Natural killer cell treated with Interleukin-12 subunit alpha and Interleukin-12 subunit beta and Interleukin-15 and Interleukin-18, amount 100 ng/mL, for 72 hours (primary cell): ENCODE measurements at regions not wholly inside any gene's neighbourhood (a gene's known extent, or its start where the extent isn't known, plus 50 kb on each side); places are given as distances from the start of the nearest gene placed in this dataset.
A peak's percentile ranks its signal among the peaks of the same experiment; 100 is the strongest.

ENCODE experiments used
- ATAC-seq, 2 donors: fragments of 150-1000 bp; cut with Tn5 transposase in 1 of 2; sonication (Bioruptor Pico), chemical (Tn5 transposase) in 1 of 2; 2 replicates each; pipeline ENCODE4 v1.10.0; 2021
- DNase-seq: peaks from one replicate; pipeline ENCODE4 v3.0.0; 2022; ENCODE audit warnings: low spot score
- H3K27ac Mint-ChIP-seq, 2 donors: 1 replicate in 1 of 2; 2 replicates in 1 of 2; pipeline ENCODE4 v1.8.0; 2022; ENCODE audit warnings: mixed read lengths in 2 of 2, mild to moderate bottlenecking in 1 of 2, moderate library complexity in 1 of 2
- H3K27me3 Mint-ChIP-seq, 2 donors: 1 replicate in 1 of 2; 2 replicates in 1 of 2; pipeline ENCODE4 v1.8.0; 2022; ENCODE audit warnings: mixed read lengths in 2 of 2
- H3K36me3 Mint-ChIP-seq: one replicate; pipeline ENCODE4 v1.8.0; 2022; ENCODE audit warnings: mixed read lengths
- H3K4me1 Mint-ChIP-seq, 2 donors: 1 replicate in 1 of 2; 2 replicates in 1 of 2; pipeline ENCODE4 v1.8.0; 2022; ENCODE audit warnings: low read depth in 2 of 2, mixed read lengths in 2 of 2, mild to moderate bottlenecking in 1 of 2
- H3K4me3 Mint-ChIP-seq: one replicate; pipeline ENCODE4 v1.8.0; 2022; ENCODE audit warnings: mixed read lengths
- H3K9me3 Mint-ChIP-seq: 2 replicates; pipeline ENCODE4 v1.8.0; 2022; ENCODE audit warnings: mixed read lengths

GRCh38 chr10:128472196-128472595 lies 346.0 kb upstream of the MKI67 start:
- ATAC-seq: no peak
- Mint-ChIP-seq H3K4me1 (no peaks in the 10 kb centered on the region), H3K9me3 (no peaks in the 10 kb centered on the region), H3K27me3 (no peaks in the 10 kb centered on the region), H3K36me3 (no peaks in the 10 kb centered on the region), H3K4me3 (no peak overlapping the region), H3K27ac (no peak overlapping the region)
- DNase-seq: no peak

- no peaks in the 10 kb centered on the region for H3K36me3 Mint-ChIP-seq
These were observed 347.2 kb upstream of the MKI67 start for GRCh38 chr10:128473396-128473795.

GRCh38 chr10:128473911-128474310 lies 347.7 kb upstream of the MKI67 start:
- no peak overlapping the region for H3K4me3 Mint-ChIP-seq

More at GRCh38 chr10:128473396-128473795, 347.2 kb upstream of the MKI67 start:
- H3K27me3 Mint-ChIP-seq: no peaks in the 10 kb centered on the region
- DNase-seq: no peak
- no peaks in the 10 kb centered on the region for H3K4me1 Mint-ChIP-seq
- H3K4me3 Mint-ChIP-seq: no peak overlapping the region
- no peak for ATAC-seq
- H3K9me3 Mint-ChIP-seq: no peaks in the 10 kb centered on the region
- H3K27ac Mint-ChIP-seq: no peak overlapping the region

GRCh38 chr10:128474571-128474970 lies 348.3 kb upstream of the MKI67 start:
- no peaks in the 10 kb centered on the region for H3K4me1 Mint-ChIP-seq
- H3K36me3 Mint-ChIP-seq: no peaks in the 10 kb centered on the region
- H3K4me3 Mint-ChIP-seq: no peak overlapping the region
- ATAC-seq: no peak
- H3K27me3 Mint-ChIP-seq: no peaks in the 10 kb centered on the region
- DNase-seq: no peak
- H3K27ac Mint-ChIP-seq: no peak overlapping the region
- no peaks in the 10 kb centered on the region for H3K9me3 Mint-ChIP-seq

More at GRCh38 chr10:128473911-128474310, 347.7 kb upstream of the MKI67 start:
- H3K36me3 Mint-ChIP-seq: no peaks in the 10 kb centered on the region
- no peaks in the 10 kb centered on the region for H3K4me1 Mint-ChIP-seq
- no peak for DNase-seq
- no peaks in the 10 kb centered on the region for H3K27me3 Mint-ChIP-seq
- no peak overlapping the region for H3K27ac Mint-ChIP-seq
- H3K9me3 Mint-ChIP-seq: no peaks in the 10 kb centered on the region
- no peak for ATAC-seq

GRCh38 chr10:128475686-128476367 lies 349.6 kb upstream of the MKI67 start:
- Mint-ChIP-seq H3K4me1 (no peaks in the 10 kb centered on the region), H3K27me3 (no peaks in the 10 kb centered on the region), H3K27ac (no peak overlapping the region), H3K4me3 (no peak overlapping the region), H3K36me3 (no peaks in the 10 kb centered on the region), H3K9me3 (no peaks in the 10 kb centered on the region)
- no peak for DNase-seq
- no peak for ATAC-seq

- Mint-ChIP-seq H3K4me1 (no peaks in the 10 kb centered on the region), H3K9me3 (no peaks in the 10 kb centered on the region), H3K27ac (no peak overlapping the region), H3K36me3 (no peaks in the 10 kb centered on the region), H3K27me3 (no peaks in the 10 kb centered on the region), H3K4me3 (no peak overlapping the region)
- no peak for DNase-seq
- no peak for ATAC-seq
These were observed 350.1 kb upstream of the MKI67 start for GRCh38 chr10:128476368-128476725.

- Mint-ChIP-seq H3K4me3 (no peak overlapping the region), H3K4me1 (no peaks in the 10 kb centered on the region), H3K27ac (no peak overlapping the region), H3K9me3 (no peaks in the 10 kb centered on the region), H3K27me3 (no peaks in the 10 kb centered on the region), H3K36me3 (no peaks in the 10 kb centered on the region)
- DNase-seq (no peak), ATAC-seq (no peak)
These were observed 350.6 kb upstream of the MKI67 start for GRCh38 chr10:128476845-128477244.

GRCh38 chr10:128480601-128481000 lies 354.4 kb upstream of the MKI67 start:
- H3K36me3 Mint-ChIP-seq: no peaks in the 10 kb centered on the region
- H3K4me3 Mint-ChIP-seq: no peak overlapping the region
- H3K27me3 Mint-ChIP-seq: no peaks in the 10 kb centered on the region
- ATAC-seq: no peak
- no peak overlapping the region for H3K27ac Mint-ChIP-seq
- H3K9me3 Mint-ChIP-seq: no peaks in the 10 kb centered on the region
- DNase-seq: no peak
- H3K4me1 Mint-ChIP-seq: no peaks in the 10 kb centered on the region

GRCh38 chr10:128481152-128481840 lies 355.1 kb upstream of the MKI67 start:
- H3K36me3 Mint-ChIP-seq: no peaks in the 10 kb centered on the region
- no peak overlapping the region for H3K4me3 Mint-ChIP-seq
- no peaks in the 10 kb centered on the region for H3K4me1 Mint-ChIP-seq
- H3K27me3 Mint-ChIP-seq: no peaks in the 10 kb centered on the region
- no peaks in the 10 kb centered on the region for H3K9me3 Mint-ChIP-seq
- H3K27ac Mint-ChIP-seq: no peak overlapping the region
- DNase-seq: no peak
- no peak for ATAC-seq

GRCh38 chr10:128482052-128482451 lies 355.8 kb upstream of the MKI67 start:
- H3K27ac Mint-ChIP-seq: no peak overlapping the region
- no peaks in the 10 kb centered on the region for H3K9me3 Mint-ChIP-seq
- H3K4me3 Mint-ChIP-seq: no peak overlapping the region
- H3K4me1 Mint-ChIP-seq: no peaks in the 10 kb centered on the region
- ATAC-seq (no peak), DNase-seq (no peak)
- H3K36me3 Mint-ChIP-seq: no peaks in the 10 kb centered on the region
- H3K27me3 Mint-ChIP-seq: no peaks in the 10 kb centered on the region

- H3K27me3 Mint-ChIP-seq: no peaks in the 10 kb centered on the region
- DNase-seq (no peak), ATAC-seq (no peak)
- no peak overlapping the region for H3K27ac Mint-ChIP-seq
- H3K4me3 Mint-ChIP-seq: no peak overlapping the region
- H3K36me3 Mint-ChIP-seq: no peaks in the 10 kb centered on the region
- no peaks in the 10 kb centered on the region for H3K4me1 Mint-ChIP-seq
- no peaks in the 10 kb centered on the region for H3K9me3 Mint-ChIP-seq
These were observed 357.0 kb upstream of the MKI67 start for GRCh38 chr10:128483216-128483615.

GRCh38 chr10:128484041-128484440 lies 357.8 kb upstream of the MKI67 start:
- H3K27me3 Mint-ChIP-seq: no peaks in the 10 kb centered on the region
- no peak overlapping the region for H3K27ac Mint-ChIP-seq
- H3K36me3 Mint-ChIP-seq: no peaks in the 10 kb centered on the region
- H3K9me3 Mint-ChIP-seq: no peaks in the 10 kb centered on the region
- no peak overlapping the region for H3K4me3 Mint-ChIP-seq
- ATAC-seq: peak in 1 of 2 donors; percentile 2
- no peak for DNase-seq
- H3K4me1 Mint-ChIP-seq: no peaks in the 10 kb centered on the region

GRCh38 chr10:128485701-128486235 lies 359.5 kb upstream of the MKI67 start:
- no peak for DNase-seq
- no peak overlapping the region for H3K4me3 Mint-ChIP-seq
- no peaks in the 10 kb centered on the region for H3K4me1 Mint-ChIP-seq
- H3K9me3 Mint-ChIP-seq: no peaks in the 10 kb centered on the region
- peak in 1 of 2 donors; percentile 24 for ATAC-seq
- H3K27me3 Mint-ChIP-seq: no peaks in the 10 kb centered on the region
- no peaks in the 10 kb centered on the region for H3K36me3 Mint-ChIP-seq
- H3K27ac Mint-ChIP-seq: no peak overlapping the region

GRCh38 chr10:128487517-128487916 lies 361.3 kb upstream of the MKI67 start:
- ATAC-seq: no peak
- Mint-ChIP-seq H3K27me3 (no peaks in the 10 kb centered on the region), H3K9me3 (no peaks in the 10 kb centered on the region), H3K27ac (no peak overlapping the region), H3K36me3 (no peaks in the 10 kb centered on the region), H3K4me1 (no peaks in the 10 kb centered on the region), H3K4me3 (no peak overlapping the region)
- no peak for DNase-seq
